Fibroblast of lung (primary cell): ENCODE measurements at regions not wholly inside any gene's neighbourhood (a gene's known extent, or its start where the extent isn't known, plus 50 kb on each side); places are given as distances from the start of the nearest gene placed in this dataset.
A peak's percentile ranks its signal among the peaks of the same experiment; 100 is the strongest.

Experiments used
- DNase-seq, 2 donors: peaks; one replicate each; pipeline versions ENCODE4 v3.0.0 to v3.0.0-alpha.2; 2010; ENCODE audit warnings: low read depth in 2 of 2
- H2AFZ ChIP-seq: 2 replicates; pipeline ENCODE4 v1.5.1; 2012; ENCODE audit warnings: low read length, control low read depth, inconsistent platforms
- H3K27ac ChIP-seq: 2 replicates; pipeline ENCODE4 v1.5.1; 2011; ENCODE audit warnings: low read length, control low read depth; ENCODE audit not compliant: insufficient read depth
- H3K27me3 ChIP-seq: 2 replicates; pipeline ENCODE4 v1.5.1; 2011; ENCODE audit warnings: mild to moderate bottlenecking, low read length; ENCODE audit not compliant: control insufficient read depth, insufficient read depth
- H3K36me3 ChIP-seq: 2 replicates; pipeline ENCODE4 v1.5.1; 2011; ENCODE audit warnings: low read length; ENCODE audit not compliant: control insufficient read depth, insufficient read depth
- H3K4me1 ChIP-seq: 2 replicates; pipeline ENCODE4 v1.5.1; 2011; ENCODE audit warnings: low read length; ENCODE audit not compliant: control insufficient read depth, insufficient read depth; ENCODE audit errors: extremely low read depth
- H3K4me2 ChIP-seq: 2 replicates; pipeline ENCODE4 v1.5.1; 2011; ENCODE audit warnings: low read length, control low read depth; ENCODE audit not compliant: insufficient read depth; ENCODE audit errors: extremely low read depth
- H3K4me3 ChIP-seq, 4 experiments: fragments of 200-600 bp in 1 of 4; sonication (generic) in 1 of 4; replicated peaks in 1 of 4; 2 replicates each; pipeline ENCODE4 v1.5.1; 2011 to 2016; ENCODE audit warnings: low read length in 4 of 4, low read depth in 3 of 4, mild to moderate bottlenecking in 3 of 4, control low read depth in 2 of 4, inconsistent platforms in 1 of 4, mixed read lengths in 1 of 4; ENCODE audit not compliant: insufficient read depth in 1 of 4; ENCODE audit errors: control extremely low read depth in 1 of 4
- H3K79me2 ChIP-seq: 2 replicates; pipeline ENCODE4 v1.5.1; 2012; ENCODE audit warnings: mild to moderate bottlenecking, low read length, inconsistent platforms; ENCODE audit not compliant: control insufficient read depth, insufficient read depth
- H3K9ac ChIP-seq: 2 replicates; pipeline ENCODE4 v1.5.1; 2011; ENCODE audit warnings: mild to moderate bottlenecking, low read length, control low read depth; ENCODE audit not compliant: insufficient read depth
- H3K9me3 ChIP-seq: 2 replicates; pipeline ENCODE4 v1.5.1; 2012; ENCODE audit warnings: low read depth, low read length; ENCODE audit not compliant: control insufficient read depth, insufficient read depth
- H4K20me1 ChIP-seq: 2 replicates; pipeline ENCODE4 v1.5.1; 2011; ENCODE audit warnings: low read length; ENCODE audit not compliant: control insufficient read depth, insufficient read depth; ENCODE audit errors: extremely low read depth
- EZH2 ChIP-seq: IDR thresholded peaks from 2 replicates; pipeline ENCODE4 v1.5.1; 2012; ENCODE audit warnings: low read length, control low read depth, mild to moderate bottlenecking; ENCODE audit errors: missing control alignments
- TF ChIP-seq, protein P1 (sequence below), 2 donors: IDR thresholded peaks in 1 of 2; conservative IDR thresholded peaks in 1 of 2; 1 replicate in 1 of 2; 2 replicates in 1 of 2; pipeline ENCODE4 v1.5.1; 2011 to 2012; ENCODE audit warnings: low read length in 2 of 2, control low read depth in 1 of 2, inconsistent platforms in 1 of 2, low read depth in 1 of 2, mild to moderate bottlenecking in 1 of 2

DNA sequence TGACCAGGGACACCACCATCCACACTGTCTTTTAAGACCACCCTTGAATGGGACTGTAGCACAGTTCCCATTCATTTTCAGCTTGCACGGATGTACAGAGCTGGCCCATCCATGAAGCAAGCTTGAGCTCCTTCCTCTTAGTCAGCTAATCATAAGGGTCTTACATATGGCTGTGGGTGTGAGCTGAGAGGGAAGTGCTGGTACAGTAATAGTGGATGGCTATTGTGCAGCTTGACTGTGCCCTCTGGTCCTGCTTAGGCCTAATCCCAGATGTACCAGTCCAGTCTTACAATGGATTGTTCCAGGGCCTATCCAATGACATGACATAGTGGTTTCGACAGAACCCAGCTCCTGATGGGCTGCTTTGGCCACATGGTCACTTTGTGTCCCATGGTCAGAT lies 96.9 kb upstream of the ZNF438 start:
- H3K27ac ChIP-seq, result peak overlapping the region; percentile 0
- no peak overlapping the region for H3K4me3 ChIP-seq
- H3K4me2 ChIP-seq, result no peak overlapping the region
- H4K20me1 ChIP-seq, result no peaks in the 10 kb centered on the region
- TF ChIP-seq EZH2, result no peak
- TF ChIP-seq, protein P1, sequence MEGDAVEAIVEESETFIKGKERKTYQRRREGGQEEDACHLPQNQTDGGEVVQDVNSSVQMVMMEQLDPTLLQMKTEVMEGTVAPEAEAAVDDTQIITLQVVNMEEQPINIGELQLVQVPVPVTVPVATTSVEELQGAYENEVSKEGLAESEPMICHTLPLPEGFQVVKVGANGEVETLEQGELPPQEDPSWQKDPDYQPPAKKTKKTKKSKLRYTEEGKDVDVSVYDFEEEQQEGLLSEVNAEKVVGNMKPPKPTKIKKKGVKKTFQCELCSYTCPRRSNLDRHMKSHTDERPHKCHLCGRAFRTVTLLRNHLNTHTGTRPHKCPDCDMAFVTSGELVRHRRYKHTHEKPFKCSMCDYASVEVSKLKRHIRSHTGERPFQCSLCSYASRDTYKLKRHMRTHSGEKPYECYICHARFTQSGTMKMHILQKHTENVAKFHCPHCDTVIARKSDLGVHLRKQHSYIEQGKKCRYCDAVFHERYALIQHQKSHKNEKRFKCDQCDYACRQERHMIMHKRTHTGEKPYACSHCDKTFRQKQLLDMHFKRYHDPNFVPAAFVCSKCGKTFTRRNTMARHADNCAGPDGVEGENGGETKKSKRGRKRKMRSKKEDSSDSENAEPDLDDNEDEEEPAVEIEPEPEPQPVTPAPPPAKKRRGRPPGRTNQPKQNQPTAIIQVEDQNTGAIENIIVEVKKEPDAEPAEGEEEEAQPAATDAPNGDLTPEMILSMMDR (conservative IDR thresholded peaks at IDR 0.05 in 1 of 2, IDR thresholded peaks at IDR 0.05 in 1 of 2; ENCODE audit: low read depth in 1 of 2, low read length in 2 of 2), result no peak
- no peaks in the 10 kb centered on the region for H3K36me3 ChIP-seq
- H3K9me3 ChIP-seq, result no peaks in the 10 kb centered on the region
- no peak overlapping the region for H3K9ac ChIP-seq
- peak in 1 of 2 donors; percentile 11 for DNase-seq
- peaks cover 4% of the 10 kb centered on the region for H3K4me1 ChIP-seq
- no peak overlapping the region for H2AFZ ChIP-seq
- H3K79me2 ChIP-seq, result no peaks in the 10 kb centered on the region
- no peaks in the 10 kb centered on the region for H3K27me3 ChIP-seq

DNA sequence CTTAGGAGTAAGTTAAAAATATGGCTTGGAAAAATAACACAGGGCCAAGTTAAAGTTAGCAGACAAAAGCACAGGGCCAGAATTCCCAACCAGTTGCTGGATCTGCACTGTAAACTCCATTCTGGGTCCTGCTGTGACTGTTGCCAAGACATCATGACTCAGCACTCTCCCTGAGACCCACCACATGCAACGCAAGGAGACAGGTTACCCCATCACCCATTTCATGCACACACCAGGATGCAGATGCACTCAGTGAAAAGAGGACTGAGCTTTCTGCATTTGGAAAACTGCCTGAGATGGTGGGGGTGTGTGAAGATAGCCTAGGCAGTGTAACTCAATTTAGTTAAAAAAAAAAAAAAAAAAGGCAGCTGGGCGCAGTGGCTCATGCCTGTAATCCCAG lies 97.6 kb upstream of the ZNF438 start:
- TF ChIP-seq, protein P1 (conservative IDR thresholded peaks at IDR 0.05 in 1 of 2, IDR thresholded peaks at IDR 0.05 in 1 of 2; ENCODE audit: low read depth in 1 of 2, low read length in 2 of 2), result no peak
- TF ChIP-seq EZH2, result no peak
- no peak overlapping the region for H2AFZ ChIP-seq
- DNase-seq, result peak; percentile 94 to 95

DNA sequence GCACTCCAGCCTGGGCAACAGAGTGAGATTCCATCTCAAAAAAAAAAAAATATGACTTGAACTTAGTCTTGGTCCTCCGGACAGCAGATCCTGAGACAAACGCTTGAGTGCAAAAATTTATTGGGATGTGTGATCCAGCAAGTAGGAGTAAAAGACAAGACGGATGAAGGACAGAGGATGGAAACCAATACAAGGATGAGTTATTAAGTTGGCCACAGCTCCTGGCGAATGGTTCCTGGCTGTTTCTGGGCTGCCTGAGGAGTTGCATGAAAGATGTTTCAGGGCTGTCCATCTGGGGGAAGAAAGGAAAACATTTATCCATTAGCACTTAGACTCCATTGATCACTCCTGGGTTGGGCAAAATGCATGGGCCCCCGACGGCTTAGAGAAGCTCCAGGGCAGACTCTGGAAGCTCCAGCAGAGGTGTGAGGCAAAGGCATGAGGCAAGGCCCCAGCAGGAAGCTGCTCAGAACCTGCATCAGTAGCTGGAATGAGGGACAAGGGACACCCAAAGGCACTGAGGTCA lies 98.3 kb upstream of the ZNF438 start:
- Histone ChIP-seq H3K9me3 (no peaks in the 10 kb centered on the region), H2AFZ (no peak overlapping the region)
- no peak for TF ChIP-seq EZH2
- TF ChIP-seq, protein P1 (conservative IDR thresholded peaks at IDR 0.05 in 1 of 2, IDR thresholded peaks at IDR 0.05 in 1 of 2; ENCODE audit: low read depth in 1 of 2, low read length in 2 of 2), result no peak

More for the DNA sequence above, 97.6 kb upstream of the ZNF438 start:
- Histone ChIP-seq H3K4me3 (no peak overlapping the region), H3K4me1 (peaks cover 7% of the 10 kb centered on the region), H3K4me2 (no peak overlapping the region), H3K9ac (no peak overlapping the region), H3K36me3 (no peaks in the 10 kb centered on the region), H3K9me3 (no peaks in the 10 kb centered on the region), H3K79me2 (no peaks in the 10 kb centered on the region), H3K27ac (peak overlapping the region; percentile 0), H3K27me3 (no peaks in the 10 kb centered on the region), H4K20me1 (no peaks in the 10 kb centered on the region)

More for the DNA sequence above, 98.3 kb upstream of the ZNF438 start:
- no peaks in the 10 kb centered on the region for H3K36me3 ChIP-seq
- no peak overlapping the region for H3K4me3 ChIP-seq
- no peak overlapping the region for H3K9ac ChIP-seq
- H3K27me3 ChIP-seq, result no peaks in the 10 kb centered on the region
- no peaks in the 10 kb centered on the region for H3K79me2 ChIP-seq
- H3K27ac ChIP-seq, result no peak overlapping the region
- no peak overlapping the region for H3K4me2 ChIP-seq
- H3K4me1 ChIP-seq, result peaks cover 11% of the 10 kb centered on the region
- H4K20me1 ChIP-seq, result no peaks in the 10 kb centered on the region
- DNase-seq, result no peak
